AG09319 (cell line): ENCODE measurements at regions not wholly inside any gene's neighbourhood (a gene's known extent, or its start where the extent isn't known, plus 50 kb on each side); places are given as distances from the start of the nearest gene placed in this dataset.

Experiments used
- DNase-seq: peaks from one replicate; pipeline ENCODE4 v3.0.0-alpha.2; 2010; ENCODE audit warnings: low read depth; ENCODE audit errors: extremely low read depth
- TF ChIP-seq, protein P1 (sequence below): IDR thresholded peaks from 2 replicates; pipeline ENCODE4 v1.5.1; 2011; ENCODE audit warnings: low read depth, mild to moderate bottlenecking, inconsistent platforms, low read length, moderate library complexity

DNA sequence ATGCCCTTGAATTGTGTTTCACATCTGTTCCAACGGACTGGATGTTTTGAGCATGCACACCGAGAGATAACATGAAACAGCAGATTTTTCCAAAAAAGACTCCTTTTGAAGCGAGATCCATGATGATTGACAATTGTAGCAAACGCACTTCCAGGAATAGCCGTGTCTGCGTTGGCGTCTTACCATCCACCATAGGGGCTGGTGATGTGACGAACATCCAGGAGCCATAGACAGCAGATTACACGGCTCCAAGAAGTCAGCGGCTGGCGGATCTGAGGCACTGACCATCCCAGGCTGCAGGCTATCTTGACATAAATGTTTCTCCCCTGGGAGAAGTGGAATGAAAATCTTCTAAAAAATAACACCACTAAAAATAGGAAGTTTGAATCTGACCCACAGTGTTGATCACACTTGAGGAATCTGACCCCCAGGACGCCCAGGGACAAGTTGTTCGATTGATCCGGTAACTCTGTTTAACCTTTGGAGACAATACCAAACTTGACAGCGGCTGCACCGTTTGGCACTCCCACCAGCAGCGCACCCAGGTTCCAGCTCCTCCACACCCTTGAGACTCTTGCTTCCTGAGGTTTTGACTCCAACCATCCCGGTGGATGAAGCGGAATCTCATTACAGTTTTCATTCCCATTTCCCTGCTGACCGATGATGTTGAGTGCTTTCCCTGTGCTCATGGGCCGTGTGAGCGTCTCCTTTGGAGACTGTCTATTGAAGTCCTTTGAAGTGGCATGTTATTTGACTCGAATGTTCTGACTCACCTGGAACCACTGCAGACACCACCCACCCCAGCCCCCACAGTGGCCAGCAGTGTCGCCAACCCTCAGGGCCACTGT is 140.0 kb upstream of the GPC1 start:
- TF ChIP-seq, protein P1, sequence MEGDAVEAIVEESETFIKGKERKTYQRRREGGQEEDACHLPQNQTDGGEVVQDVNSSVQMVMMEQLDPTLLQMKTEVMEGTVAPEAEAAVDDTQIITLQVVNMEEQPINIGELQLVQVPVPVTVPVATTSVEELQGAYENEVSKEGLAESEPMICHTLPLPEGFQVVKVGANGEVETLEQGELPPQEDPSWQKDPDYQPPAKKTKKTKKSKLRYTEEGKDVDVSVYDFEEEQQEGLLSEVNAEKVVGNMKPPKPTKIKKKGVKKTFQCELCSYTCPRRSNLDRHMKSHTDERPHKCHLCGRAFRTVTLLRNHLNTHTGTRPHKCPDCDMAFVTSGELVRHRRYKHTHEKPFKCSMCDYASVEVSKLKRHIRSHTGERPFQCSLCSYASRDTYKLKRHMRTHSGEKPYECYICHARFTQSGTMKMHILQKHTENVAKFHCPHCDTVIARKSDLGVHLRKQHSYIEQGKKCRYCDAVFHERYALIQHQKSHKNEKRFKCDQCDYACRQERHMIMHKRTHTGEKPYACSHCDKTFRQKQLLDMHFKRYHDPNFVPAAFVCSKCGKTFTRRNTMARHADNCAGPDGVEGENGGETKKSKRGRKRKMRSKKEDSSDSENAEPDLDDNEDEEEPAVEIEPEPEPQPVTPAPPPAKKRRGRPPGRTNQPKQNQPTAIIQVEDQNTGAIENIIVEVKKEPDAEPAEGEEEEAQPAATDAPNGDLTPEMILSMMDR = no peak
- DNase-seq = no peak

DNA sequence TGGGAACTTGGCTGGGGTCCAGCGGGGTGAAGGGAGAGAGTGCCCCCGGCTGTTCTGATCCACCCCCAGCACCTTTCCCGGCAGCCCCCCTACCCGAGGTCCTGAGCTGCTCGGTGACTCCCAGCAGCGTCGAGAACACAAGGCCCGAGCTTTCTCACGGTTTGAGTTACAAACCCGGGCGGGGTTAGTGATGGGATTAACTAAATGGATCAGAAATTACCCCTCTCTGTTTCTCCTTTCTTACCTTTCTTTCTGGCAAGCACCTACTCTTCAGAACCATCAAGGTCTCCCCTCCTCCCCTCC is 139.4 kb upstream of the GPC1 start:
- DNase-seq = no peak
- TF ChIP-seq, protein P1 = no peak

DNA sequence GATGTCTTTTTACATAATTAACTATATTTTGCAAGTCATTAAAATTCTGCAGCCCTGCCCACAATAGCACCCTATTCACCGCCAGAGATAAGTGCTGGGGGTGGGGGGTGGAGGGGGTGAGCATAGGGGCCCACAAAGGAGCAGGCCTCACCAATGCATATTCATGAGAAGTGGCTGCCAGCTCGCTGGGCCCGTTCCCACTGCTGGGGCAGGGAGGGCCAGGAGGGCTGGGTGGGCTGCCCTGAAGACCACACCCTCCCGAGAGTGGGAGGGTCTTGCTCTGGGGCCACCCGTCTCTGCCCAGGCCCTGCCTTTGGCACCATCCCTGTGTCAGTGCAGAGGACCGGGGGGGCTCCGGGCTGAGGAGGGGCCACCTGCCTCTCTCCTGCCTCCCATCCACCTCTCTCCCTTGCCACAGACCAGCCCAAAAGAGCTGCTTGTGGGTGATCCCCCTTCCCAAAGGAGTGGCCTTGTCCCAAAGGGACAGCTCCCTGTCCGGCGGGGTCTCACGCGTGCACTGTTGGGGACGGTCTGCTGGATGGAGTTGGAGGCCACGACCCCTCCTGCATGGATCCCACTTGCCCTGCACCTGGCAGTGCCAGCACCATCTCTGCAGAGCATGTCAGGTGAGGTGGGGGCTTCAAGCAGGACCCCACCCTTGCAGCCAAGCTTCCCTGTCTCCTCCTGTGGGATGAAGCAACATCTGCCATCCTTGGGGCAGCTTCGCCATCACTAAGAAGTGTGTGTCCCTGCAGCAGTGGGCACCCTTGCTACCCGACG is 138.8 kb upstream of the GPC1 start:
- no peak for DNase-seq

DNA sequence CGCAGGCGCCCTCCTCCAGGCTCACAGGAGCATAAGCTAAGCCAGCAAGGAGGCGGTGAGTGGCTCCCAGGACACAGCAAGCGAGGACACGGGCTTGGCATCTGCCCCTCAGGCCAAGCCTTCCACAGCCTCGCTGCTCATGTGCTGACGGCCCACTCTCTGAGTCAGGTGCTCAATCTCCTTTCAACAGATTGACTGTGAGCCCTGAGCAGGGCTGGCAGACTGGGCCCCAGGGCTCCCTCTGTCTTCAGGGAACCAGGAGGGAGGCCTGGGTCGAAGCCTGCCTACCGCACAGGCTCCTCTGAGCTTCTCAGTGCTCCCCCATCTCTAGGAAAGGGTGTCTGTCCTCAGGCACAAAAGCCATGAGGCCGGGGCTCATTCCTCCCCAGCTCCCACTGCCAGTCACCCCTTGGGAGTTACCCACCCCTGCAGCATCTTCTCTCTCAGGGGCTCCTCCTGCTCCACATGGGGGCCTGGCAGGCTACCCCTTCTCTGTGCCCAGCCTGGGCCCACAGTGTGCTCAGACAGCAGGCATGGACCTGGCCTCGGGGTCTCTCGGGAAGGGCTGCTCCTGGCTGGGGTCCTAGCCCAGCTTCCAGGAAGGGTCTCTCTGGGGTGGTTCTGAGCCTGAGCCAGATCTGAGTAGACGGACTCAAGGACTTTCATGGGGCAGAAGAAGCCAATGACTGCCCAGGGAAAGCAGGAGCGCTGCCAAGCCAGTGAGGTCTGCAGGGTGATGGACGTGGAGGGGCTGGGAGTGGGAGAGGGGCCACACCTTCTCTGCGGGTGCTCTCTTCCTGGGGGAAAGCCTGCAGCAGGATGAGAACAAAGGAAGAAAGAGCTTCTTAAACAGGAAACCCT is 138.0 kb upstream of the GPC1 start:
- TF ChIP-seq, protein P1 = no peak
- no peak for DNase-seq

More for the DNA sequence above, 138.8 kb upstream of the GPC1 start:
- TF ChIP-seq, protein P1 = no peak

DNA sequence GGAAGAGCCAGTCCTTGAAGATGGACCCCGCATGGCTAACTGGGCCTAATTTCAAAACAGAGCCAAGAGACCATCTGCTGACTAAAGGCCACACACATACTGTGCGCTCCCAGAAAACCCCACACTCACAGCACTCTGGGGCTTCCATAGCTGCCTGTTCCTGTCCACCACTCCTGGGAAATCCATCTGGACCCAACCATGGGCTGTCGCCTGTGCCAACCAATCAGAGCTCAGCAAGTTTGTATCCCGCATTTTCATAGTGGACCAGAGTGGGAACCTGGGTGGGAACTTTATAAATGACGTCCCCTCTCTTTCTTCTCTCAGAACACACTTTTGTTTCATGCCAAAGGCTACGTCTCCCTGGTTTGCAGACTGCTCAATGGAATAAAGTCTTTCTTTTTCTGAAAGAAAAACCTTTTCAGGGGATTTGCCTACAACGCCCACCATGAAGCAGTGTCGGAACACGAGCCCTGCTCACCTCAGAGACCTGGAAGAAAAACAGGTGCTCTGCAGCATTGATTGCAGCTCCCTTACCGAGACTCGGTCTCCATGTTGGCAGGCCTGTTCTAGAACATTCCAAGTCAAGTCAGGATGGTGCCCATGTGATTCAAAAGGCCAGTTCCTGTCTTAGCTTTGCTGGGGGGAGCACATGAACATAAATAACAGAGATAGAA is 137.2 kb upstream of the GPC1 start:
- no peak for DNase-seq
- TF ChIP-seq, protein P1 = no peak

DNA sequence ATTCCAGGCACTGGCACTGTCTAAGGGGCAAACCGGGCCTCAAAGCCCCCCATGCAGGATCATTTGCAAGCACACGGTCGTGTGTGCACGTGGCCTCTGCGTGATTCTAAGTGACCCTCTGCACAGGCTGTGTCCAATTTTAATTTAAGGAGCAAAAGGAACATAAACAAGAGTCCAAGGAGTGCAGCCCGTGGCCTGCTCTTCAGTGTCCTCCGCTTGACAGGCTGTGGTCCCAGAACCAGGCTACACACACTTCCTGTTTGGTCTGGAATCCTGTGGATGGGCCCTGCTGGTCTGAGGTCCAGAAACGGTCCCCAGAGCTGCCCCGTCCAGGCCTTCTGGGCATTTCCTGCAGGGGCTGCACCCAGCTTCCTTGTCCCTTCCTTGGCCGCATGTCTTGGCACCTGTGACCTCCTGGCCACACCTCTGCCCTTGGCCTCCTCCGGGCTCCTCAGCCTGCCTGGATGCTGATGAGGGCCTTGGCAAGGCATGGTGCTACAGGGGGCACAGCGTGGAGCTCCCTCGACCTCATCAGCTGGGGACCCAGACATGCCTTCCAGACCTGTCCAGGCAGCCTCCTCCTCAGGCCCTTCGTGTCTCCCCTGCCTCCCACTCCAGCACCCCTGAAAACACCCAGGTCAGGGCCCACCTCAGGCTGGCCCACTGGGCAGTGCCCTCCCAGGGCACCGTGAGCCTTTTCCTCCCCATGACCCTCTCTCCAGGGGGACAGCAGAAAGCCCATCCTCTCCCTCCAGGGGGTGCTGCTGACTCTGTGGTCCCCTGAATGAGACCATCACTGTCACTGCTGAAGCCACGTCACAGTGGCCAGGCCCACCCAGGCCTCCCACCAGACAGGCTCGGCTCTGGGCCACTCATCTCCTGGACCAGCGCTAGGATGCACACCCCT is 136.4 kb upstream of the GPC1 start:
- TF ChIP-seq, protein P1 = peak; percentile 23
- no peak for DNase-seq
